Mesothelial cell of epicardium (in vitro differentiated cells): ENCODE measurements at regions not wholly inside any gene's neighbourhood (a gene's known extent, or its start where the extent isn't known, plus 50 kb on each side); places are given as distances from the start of the nearest gene placed in this dataset.

Experiments
- DNase-seq, 2 experiments: peaks; one replicate each; pipeline ENCODE4 v3.0.0; 2021; ENCODE audit warnings: low spot score in 2 of 2; ENCODE audit not compliant: unreplicated experiment in 2 of 2
- H3K27ac Mint-ChIP-seq: 2 replicates; pipeline ENCODE4 v1.8.0; 2021; ENCODE audit warnings: mixed read lengths
- H3K27me3 Mint-ChIP-seq: 2 replicates; pipeline ENCODE4 v1.8.0; 2021; ENCODE audit warnings: low read depth, mixed read lengths
- H3K36me3 Mint-ChIP-seq: 2 replicates; pipeline ENCODE4 v1.8.0; 2021; ENCODE audit warnings: mixed read lengths
- H3K4me1 Mint-ChIP-seq: 2 replicates; pipeline ENCODE4 v1.8.0; 2021; ENCODE audit warnings: mixed read lengths
- H3K4me3 Mint-ChIP-seq: 2 replicates; pipeline ENCODE4 v1.8.0; 2021; ENCODE audit warnings: mild to moderate bottlenecking, moderate library complexity, mixed read lengths
- H3K9me3 Mint-ChIP-seq: 2 replicates; pipeline ENCODE4 v1.8.0; 2021; ENCODE audit warnings: mixed read lengths
- TF ChIP-seq, protein P1 (sequence below): fragments of 200-600 bp; sonication (generic); IDR thresholded peaks from one replicate; pipeline ENCODE4 v1.5.0; 2021; ENCODE audit warnings: antibody characterized with exemption; ENCODE audit not compliant: unreplicated experiment

DNA sequence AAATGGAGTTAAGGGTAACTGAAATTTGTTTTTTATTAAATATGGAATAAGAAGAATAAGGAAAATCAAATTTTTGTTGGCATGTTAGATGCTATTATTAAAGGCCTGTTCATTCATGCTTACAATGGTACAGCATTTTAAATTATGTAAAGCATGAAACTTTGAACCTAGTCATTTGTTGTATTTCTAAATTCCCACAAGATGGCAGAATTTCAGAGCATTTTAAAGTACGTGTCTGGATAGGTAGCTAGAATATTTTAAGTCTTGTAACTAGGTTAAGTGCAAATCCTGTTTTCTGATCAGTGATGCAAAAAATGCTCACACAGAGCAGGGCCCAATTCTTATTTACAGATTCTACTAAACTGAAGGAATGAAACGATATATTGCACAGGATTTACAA lies 585.6 kb upstream of the MIS18BP1 start:
- Mint-ChIP-seq H3K27me3 (peaks cover 11% of the 10 kb centered on the region), H3K4me1 (no peaks in the 10 kb centered on the region), H3K9me3 (no peaks in the 10 kb centered on the region), H3K4me3 (no peak overlapping the region), H3K27ac (no peak overlapping the region), H3K36me3 (no peaks in the 10 kb centered on the region)
- TF ChIP-seq, protein P1, sequence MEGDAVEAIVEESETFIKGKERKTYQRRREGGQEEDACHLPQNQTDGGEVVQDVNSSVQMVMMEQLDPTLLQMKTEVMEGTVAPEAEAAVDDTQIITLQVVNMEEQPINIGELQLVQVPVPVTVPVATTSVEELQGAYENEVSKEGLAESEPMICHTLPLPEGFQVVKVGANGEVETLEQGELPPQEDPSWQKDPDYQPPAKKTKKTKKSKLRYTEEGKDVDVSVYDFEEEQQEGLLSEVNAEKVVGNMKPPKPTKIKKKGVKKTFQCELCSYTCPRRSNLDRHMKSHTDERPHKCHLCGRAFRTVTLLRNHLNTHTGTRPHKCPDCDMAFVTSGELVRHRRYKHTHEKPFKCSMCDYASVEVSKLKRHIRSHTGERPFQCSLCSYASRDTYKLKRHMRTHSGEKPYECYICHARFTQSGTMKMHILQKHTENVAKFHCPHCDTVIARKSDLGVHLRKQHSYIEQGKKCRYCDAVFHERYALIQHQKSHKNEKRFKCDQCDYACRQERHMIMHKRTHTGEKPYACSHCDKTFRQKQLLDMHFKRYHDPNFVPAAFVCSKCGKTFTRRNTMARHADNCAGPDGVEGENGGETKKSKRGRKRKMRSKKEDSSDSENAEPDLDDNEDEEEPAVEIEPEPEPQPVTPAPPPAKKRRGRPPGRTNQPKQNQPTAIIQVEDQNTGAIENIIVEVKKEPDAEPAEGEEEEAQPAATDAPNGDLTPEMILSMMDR, result no peak
- no peak for DNase-seq

DNA sequence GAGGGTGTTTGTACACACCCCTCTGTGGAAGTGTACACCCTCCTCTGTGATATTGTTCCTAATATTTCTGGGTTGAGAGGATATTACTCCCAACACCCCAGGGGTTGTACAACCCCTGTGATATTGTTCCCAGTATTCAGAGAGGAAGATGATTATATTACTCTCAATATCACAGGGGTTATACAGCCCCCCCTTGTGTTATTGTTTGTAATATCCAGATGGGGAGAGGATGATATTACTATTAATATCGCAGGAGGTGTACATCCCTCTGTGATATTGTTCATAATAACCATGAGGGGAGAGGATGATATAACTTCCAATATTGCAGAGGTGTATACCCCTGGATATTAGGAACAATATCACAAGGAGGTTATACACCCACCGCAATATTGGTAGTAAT lies 566.1 kb upstream of the MIS18BP1 start:
- no peaks in the 10 kb centered on the region for H3K4me1 Mint-ChIP-seq
- H3K9me3 Mint-ChIP-seq, result peaks cover 5% of the 10 kb centered on the region
- H3K4me3 Mint-ChIP-seq, result no peak overlapping the region
- no peak for DNase-seq
- no peak overlapping the region for H3K27ac Mint-ChIP-seq
- peaks cover 4% of the 10 kb centered on the region for H3K27me3 Mint-ChIP-seq
- TF ChIP-seq, protein P1, result no peak
- no peaks in the 10 kb centered on the region for H3K36me3 Mint-ChIP-seq

DNA sequence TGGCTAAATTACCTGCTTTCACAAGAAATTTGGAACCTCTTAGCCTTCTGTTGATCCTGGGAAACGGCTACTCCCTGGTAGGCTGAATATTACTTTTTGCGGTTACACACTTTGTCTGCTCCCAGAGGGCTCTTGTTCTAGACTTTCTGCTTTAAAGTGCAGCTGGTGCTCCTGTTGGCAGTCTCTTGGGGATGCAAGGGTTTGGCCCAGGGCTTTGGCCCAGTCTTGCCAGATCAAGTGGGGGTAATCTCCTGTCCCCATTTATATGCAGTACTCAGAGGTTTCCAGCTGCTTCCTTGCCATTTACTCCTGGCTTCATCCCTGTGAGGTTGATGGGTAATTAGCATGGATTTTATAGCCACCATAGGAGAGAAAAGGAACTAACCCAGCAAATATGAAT lies 558.2 kb upstream of the MIS18BP1 start:
- Mint-ChIP-seq H3K27ac (peak overlapping the region; percentile 93), H3K4me1 (peaks cover 34% of the 10 kb centered on the region), H3K36me3 (no peaks in the 10 kb centered on the region), H3K9me3 (peaks cover 1% of the 10 kb centered on the region), H3K4me3 (no peak overlapping the region), H3K27me3 (peaks cover under 1% of the 10 kb centered on the region)
- no peak for DNase-seq
- TF ChIP-seq, protein P1, result no peak

DNA sequence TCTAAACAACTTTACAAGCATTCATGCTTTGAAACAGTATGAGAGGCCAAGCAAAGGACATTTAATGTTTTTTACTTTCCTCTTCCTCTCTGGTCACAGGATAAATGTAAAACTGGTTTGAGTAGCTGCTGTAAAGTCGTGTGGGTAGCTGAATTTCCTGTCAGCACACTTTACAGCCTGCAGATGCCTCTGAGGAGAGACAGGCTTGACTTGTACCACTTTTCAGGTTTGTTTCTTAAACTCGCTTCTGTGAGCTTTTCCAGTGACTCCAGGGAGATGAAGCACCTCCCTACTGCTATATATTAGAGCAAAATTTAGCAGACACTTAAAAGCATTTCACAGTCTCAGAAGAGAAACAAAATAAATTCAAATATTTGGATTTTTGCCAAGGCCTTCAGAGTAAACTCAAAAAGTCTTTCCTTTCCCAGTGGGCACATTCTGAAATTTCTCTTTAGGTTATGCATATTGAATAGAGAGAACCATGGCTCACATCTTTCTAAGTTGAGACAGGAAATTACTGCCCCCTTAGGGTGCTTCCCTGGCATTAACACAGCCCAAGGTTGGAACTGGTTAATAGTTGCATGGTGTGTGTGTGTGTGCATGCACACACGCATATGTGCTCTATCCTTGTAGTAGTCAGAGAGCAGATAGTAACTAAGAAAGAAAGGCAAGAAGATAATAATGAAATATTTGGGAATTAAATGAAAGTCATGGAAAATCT lies 557.3 kb upstream of the MIS18BP1 start:
- H3K27ac Mint-ChIP-seq, result peak overlapping the region; percentile 93
- H3K36me3 Mint-ChIP-seq, result no peaks in the 10 kb centered on the region
- H3K27me3 Mint-ChIP-seq, result no peaks in the 10 kb centered on the region
- TF ChIP-seq, protein P1, result no peak
- H3K4me3 Mint-ChIP-seq, result no peak overlapping the region
- peaks cover 34% of the 10 kb centered on the region for H3K4me1 Mint-ChIP-seq
- DNase-seq, result no peak
- H3K9me3 Mint-ChIP-seq, result no peaks in the 10 kb centered on the region

DNA sequence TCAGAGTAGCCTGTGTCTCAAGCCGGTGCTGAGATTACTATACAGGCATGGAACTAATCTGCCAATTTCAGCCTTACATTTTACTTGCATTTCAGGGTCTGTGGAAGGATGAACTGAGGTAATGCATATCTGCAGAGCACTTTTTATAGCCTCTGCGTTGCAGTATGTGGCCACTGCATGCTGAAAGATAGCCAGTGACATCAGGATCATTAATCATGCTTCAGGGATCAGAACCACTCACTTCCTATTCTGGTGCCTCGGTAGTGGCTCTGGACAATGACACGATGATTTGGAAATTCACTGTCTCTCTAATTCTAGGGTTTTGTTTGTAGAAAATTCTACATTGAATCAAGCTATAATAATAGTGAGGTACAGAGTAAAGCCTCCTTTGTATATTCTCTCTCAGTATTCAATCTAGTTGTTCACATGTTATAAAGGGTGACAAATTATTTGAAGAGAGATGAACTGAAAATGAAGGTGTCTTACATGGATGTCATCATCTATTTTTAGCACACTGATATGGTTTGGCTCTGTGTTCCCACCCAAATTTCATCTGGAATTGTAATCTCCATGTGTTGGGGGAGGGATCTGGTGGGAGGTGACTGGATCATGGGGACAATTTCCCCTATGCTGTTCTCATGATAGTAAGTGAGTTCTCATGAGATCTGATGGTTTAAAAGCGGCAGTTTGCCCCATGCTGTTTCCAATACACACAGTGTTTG lies 554.3 kb upstream of the MIS18BP1 start:
- H3K27ac Mint-ChIP-seq, result no peak overlapping the region
- no peaks in the 10 kb centered on the region for H3K9me3 Mint-ChIP-seq
- peaks cover 34% of the 10 kb centered on the region for H3K4me1 Mint-ChIP-seq
- H3K36me3 Mint-ChIP-seq, result no peaks in the 10 kb centered on the region
- TF ChIP-seq, protein P1, result no peak
- no peak overlapping the region for H3K4me3 Mint-ChIP-seq
- DNase-seq, result no peak
- no peaks in the 10 kb centered on the region for H3K27me3 Mint-ChIP-seq
